Heart left ventricle (tissue), 13 donors: ENCODE measurements at regions not wholly inside any gene's neighbourhood (a gene's known extent, or its start where the extent isn't known, plus 50 kb on each side); places are given as distances from the start of the nearest gene placed in this dataset.

ENCODE experiments used
- POLR2A ChIP-seq, 2 donors: fragments of 450-650 bp; IDR thresholded peaks; one replicate each; pipeline ENCODE4 v1.6.1; 2017; ENCODE audit warnings: antibody characterized with exemption in 2 of 2, mild to moderate bottlenecking in 2 of 2, moderate library complexity in 2 of 2
- TF ChIP-seq, protein P1 (sequence below), 12 donors: fragments of 200-600 bp; sonication (generic) in 4 of 12; IDR thresholded peaks; one replicate each; pipeline versions ENCODE4 v1.5.0 to v1.8.0; 2018 to 2022; ENCODE audit warnings: antibody characterized with exemption in 12 of 12, mild to moderate bottlenecking in 5 of 12
- donor health status: ischemic (EF 13 %, LVEDD 7.1; RV severe dilation, severe dysfunction).
- donor health status: DM: no; HTN: yes; CAD: no.
- donor health status: DM: no; HTN: no; CAD: no.
- donor health status: ischemic (EF 25% LVEDD 6.9; RV normal size, moderate dysfunction).
- donor health status: ischemic (EF 25% LVEDD 5.7; RV mildly dilated, moderate dysfunction).
- donor health status: ischemic (EF 35%, LVEDD 5.7; RV mildly dilated, moderate dysfunction).
- donor health status: nonischemic (EF 11% LVEDD 7.7; RV severe dilation, severe dysfunction).
- donor health status: DM: yes; HTN: yes; CAD: no.
- donor health status: PGD.
- donor health status: ischemic (EF 29% LVEDD 5.4; RV normal size, mild dysfunction).
- donor health status: nonischemic (EF 23%, LVEDD 6.1; RV moderate dilation, normal function).

DNA sequence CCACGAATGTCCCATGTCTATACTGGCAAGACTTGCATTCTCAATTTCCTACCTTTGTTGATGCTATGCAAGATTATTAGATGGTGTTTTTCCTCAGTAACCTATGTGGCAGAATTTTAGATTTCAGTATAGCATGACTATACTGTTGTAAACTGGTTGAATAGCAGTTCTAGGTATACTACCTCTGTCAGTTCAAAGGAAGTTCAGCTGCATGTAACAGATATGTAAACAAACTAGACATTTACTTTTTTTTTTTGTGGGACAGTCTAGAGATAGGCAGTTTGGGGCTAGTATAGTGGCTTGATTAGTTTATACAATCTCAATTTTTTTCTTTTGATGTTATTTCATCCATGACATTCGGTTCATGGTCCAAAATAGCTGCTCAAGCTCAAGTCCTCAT, 97.6 kb upstream of the GRIN3A start:
- TF ChIP-seq, protein P1, sequence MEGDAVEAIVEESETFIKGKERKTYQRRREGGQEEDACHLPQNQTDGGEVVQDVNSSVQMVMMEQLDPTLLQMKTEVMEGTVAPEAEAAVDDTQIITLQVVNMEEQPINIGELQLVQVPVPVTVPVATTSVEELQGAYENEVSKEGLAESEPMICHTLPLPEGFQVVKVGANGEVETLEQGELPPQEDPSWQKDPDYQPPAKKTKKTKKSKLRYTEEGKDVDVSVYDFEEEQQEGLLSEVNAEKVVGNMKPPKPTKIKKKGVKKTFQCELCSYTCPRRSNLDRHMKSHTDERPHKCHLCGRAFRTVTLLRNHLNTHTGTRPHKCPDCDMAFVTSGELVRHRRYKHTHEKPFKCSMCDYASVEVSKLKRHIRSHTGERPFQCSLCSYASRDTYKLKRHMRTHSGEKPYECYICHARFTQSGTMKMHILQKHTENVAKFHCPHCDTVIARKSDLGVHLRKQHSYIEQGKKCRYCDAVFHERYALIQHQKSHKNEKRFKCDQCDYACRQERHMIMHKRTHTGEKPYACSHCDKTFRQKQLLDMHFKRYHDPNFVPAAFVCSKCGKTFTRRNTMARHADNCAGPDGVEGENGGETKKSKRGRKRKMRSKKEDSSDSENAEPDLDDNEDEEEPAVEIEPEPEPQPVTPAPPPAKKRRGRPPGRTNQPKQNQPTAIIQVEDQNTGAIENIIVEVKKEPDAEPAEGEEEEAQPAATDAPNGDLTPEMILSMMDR (IDR thresholded peaks at IDR 0.05) = no peak
- TF ChIP-seq POLR2A (IDR thresholded peaks at IDR 0.05) = no peak
